Keratinocyte (primary cell): ENCODE measurements at regions not wholly inside any gene's neighbourhood (a gene's known extent, or its start where the extent isn't known, plus 50 kb on each side); places are given as distances from the start of the nearest gene placed in this dataset.

Experiments
- DNase-seq: peaks from one replicate; pipeline ENCODE4 v3.0.0-alpha.2; 2011; ENCODE audit warnings: low read depth, missing footprints, low spot score
- FAIRE-seq: peaks from 2 replicates; lab custom pipeline; 2011; peaks lifted over from hg19 to GRCh38; lab: Jason Lieb, UNC
- H2AFZ ChIP-seq: 2 replicates; pipeline ENCODE4 v1.6.0; 2012; ENCODE audit warnings: low read length, control low read depth, inconsistent platforms; ENCODE audit not compliant: control insufficient read depth
- H3K27ac ChIP-seq: 2 replicates; pipeline ENCODE4 v1.5.1; 2011; ENCODE audit warnings: low read length; ENCODE audit not compliant: control insufficient read depth, insufficient read depth
- H3K27me3 ChIP-seq: 3 replicates; pipeline ENCODE4 v1.6.0; 2011; ENCODE audit warnings: low read length; ENCODE audit not compliant: control insufficient read depth, insufficient read depth; ENCODE audit errors: extremely low read depth
- H3K36me3 ChIP-seq, 2 experiments: 2 replicates in 1 of 2; 3 replicates in 1 of 2; pipeline ENCODE4 v1.5.1; 2011; ENCODE audit warnings: low read length in 2 of 2, mild to moderate bottlenecking in 1 of 2; ENCODE audit not compliant: control insufficient read depth in 2 of 2, insufficient read depth in 2 of 2; ENCODE audit errors: extremely low read depth in 1 of 2
- H3K4me1 ChIP-seq: 3 replicates; pipeline ENCODE4 v1.5.1; 2011; ENCODE audit warnings: low read length; ENCODE audit not compliant: control insufficient read depth, insufficient read depth; ENCODE audit errors: extremely low read depth
- H3K4me2 ChIP-seq: 3 replicates; pipeline ENCODE4 v1.6.0; 2011; ENCODE audit warnings: low read depth, low read length; ENCODE audit not compliant: control insufficient read depth, insufficient read depth; ENCODE audit errors: extremely low read depth
- H3K4me3 ChIP-seq, 3 experiments: fragments of 200-600 bp in 1 of 3; sonication (generic) in 1 of 3; 2 replicates in 2 of 3; 3 replicates in 1 of 3; pipeline ENCODE4 v1.5.1; 2011 to 2016; ENCODE audit warnings: low read length in 3 of 3, mild to moderate bottlenecking in 3 of 3, control low read depth in 2 of 3, inconsistent platforms in 1 of 3, low read depth in 1 of 3, mixed read lengths in 1 of 3, mixed run types in 1 of 3, moderate library complexity in 1 of 3; ENCODE audit not compliant: control insufficient read depth in 2 of 3, insufficient read depth in 2 of 3; ENCODE audit errors: extremely low read depth in 1 of 3
- H3K79me2 ChIP-seq: 2 replicates; pipeline ENCODE4 v1.6.0; 2012; ENCODE audit warnings: low read length; ENCODE audit not compliant: control insufficient read depth, insufficient read depth
- H3K9ac ChIP-seq: 3 replicates; pipeline ENCODE4 v1.6.0; 2011; ENCODE audit warnings: low read length; ENCODE audit not compliant: control insufficient read depth, insufficient read depth; ENCODE audit errors: extremely low read depth
- H3K9me1 ChIP-seq: 3 replicates; pipeline ENCODE4 v1.6.0; 2011; ENCODE audit warnings: low read length; ENCODE audit not compliant: control insufficient read depth, insufficient read depth; ENCODE audit errors: extremely low read depth
- H3K9me3 ChIP-seq: 2 replicates; pipeline ENCODE4 v1.5.1; 2012; ENCODE audit warnings: low read depth, low read length; ENCODE audit not compliant: control insufficient read depth
- H4K20me1 ChIP-seq: 3 replicates; pipeline ENCODE4 v1.6.0; 2011; ENCODE audit warnings: low read length; ENCODE audit not compliant: control insufficient read depth, insufficient read depth; ENCODE audit errors: extremely low read depth
- EZH2 ChIP-seq: IDR thresholded peaks from one replicate; pipeline ENCODE4 v1.6.1; 2012; ENCODE audit warnings: inconsistent platforms, mild to moderate bottlenecking, low read length, moderate library complexity
- dilution Hi-C: fragments of 300-500 bp; cut with MboI; formaldehyde crosslinking; loops from one replicate; pipeline ENCODE4 v1.7.0; 2020; ENCODE audit warnings: low sequenced_read_pairs; ENCODE audit not compliant: extremely low pct_ligation_motif_present
- TF ChIP-seq, protein P1 (sequence below), 3 experiments: IDR thresholded peaks in 1 of 3; conservative IDR thresholded peaks in 1 of 3; optimal IDR thresholded peaks in 1 of 3; 2 replicates in 2 of 3; 3 replicates in 1 of 3; pipeline versions ENCODE3 to v1.5.1; 2011; ENCODE audit warnings: low read length in 3 of 3, mild to moderate bottlenecking in 3 of 3, moderate library complexity in 2 of 3, control low read depth in 1 of 3, inconsistent platforms in 1 of 3; ENCODE audit not compliant: insufficient read depth in 2 of 3; ENCODE audit errors: extremely low read depth in 1 of 3

DNA sequence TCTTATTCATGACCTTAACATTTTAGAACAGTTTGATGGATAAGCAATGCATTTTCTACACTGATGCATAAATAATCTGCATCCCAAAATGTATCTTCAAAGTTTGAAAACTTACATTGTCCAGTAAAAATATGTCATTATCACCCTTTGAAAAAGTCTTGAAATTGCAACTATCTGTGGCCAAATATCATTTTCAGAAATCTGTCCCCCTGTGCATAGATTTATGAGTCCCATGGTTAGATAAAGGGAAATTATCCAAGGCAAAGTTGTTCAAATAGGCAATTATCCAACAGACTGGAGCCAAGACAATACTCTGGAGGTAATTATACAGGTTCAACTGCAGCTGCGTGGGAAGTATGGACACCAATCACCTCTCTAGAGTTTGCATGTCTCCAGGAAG, 182.5 kb upstream of the INTU start:
- Histone ChIP-seq H3K4me2 (no peak overlapping the region), H3K79me2 (no peaks in the 10 kb centered on the region), H3K9ac (no peak overlapping the region), H3K36me3 (no peaks in the 10 kb centered on the region), H4K20me1 (no peaks in the 10 kb centered on the region), H3K4me1 (no peaks in the 10 kb centered on the region), H3K4me3 (no peak overlapping the region), H3K9me3 (no peaks in the 10 kb centered on the region), H3K27ac (no peak overlapping the region), H2AFZ (no peak overlapping the region), H3K27me3 (no peaks in the 10 kb centered on the region), H3K9me1 (no peaks in the 10 kb centered on the region)
- no peak for TF ChIP-seq EZH2
- TF ChIP-seq, protein P1, sequence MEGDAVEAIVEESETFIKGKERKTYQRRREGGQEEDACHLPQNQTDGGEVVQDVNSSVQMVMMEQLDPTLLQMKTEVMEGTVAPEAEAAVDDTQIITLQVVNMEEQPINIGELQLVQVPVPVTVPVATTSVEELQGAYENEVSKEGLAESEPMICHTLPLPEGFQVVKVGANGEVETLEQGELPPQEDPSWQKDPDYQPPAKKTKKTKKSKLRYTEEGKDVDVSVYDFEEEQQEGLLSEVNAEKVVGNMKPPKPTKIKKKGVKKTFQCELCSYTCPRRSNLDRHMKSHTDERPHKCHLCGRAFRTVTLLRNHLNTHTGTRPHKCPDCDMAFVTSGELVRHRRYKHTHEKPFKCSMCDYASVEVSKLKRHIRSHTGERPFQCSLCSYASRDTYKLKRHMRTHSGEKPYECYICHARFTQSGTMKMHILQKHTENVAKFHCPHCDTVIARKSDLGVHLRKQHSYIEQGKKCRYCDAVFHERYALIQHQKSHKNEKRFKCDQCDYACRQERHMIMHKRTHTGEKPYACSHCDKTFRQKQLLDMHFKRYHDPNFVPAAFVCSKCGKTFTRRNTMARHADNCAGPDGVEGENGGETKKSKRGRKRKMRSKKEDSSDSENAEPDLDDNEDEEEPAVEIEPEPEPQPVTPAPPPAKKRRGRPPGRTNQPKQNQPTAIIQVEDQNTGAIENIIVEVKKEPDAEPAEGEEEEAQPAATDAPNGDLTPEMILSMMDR (optimal IDR thresholded peaks at IDR 0.05 in 1 of 3, IDR thresholded peaks at IDR 0.05 in 1 of 3, conservative IDR thresholded peaks at IDR 0.05 in 1 of 3; ENCODE audit: extremely low read depth in 1 of 3, insufficient read depth in 2 of 3, low read length in 3 of 3): no peak
- dilution Hi-C loops: no loop called here
- DNase-seq: no peak
- FAIRE-seq: no peak

DNA sequence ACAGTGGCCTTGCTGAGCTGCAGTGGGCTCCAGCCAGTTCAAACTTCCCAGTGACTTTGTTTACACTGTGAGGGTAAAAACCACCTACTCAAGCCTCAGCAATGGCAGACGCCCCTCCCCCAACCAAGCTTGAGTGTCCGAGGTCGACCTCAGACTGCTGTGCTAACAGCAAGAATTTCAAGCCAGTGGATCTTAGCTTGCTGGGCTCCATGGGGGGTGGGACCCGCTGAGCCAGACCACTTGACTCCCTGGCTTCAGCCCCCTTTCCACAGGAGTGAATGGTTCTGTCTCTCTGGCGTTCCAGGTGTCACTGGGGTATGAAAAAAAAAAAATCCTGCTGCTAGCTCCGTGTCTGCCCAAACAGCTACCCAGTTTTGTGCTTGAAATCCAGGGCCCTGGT, 168.9 kb upstream of the INTU start:
- no peak for FAIRE-seq
- dilution Hi-C loops: no loop called here

More for the DNA sequence above, 168.9 kb upstream of the INTU start:
- no peaks in the 10 kb centered on the region for H3K27me3 ChIP-seq
- no peak overlapping the region for H2AFZ ChIP-seq
- H3K79me2 ChIP-seq: no peaks in the 10 kb centered on the region
- H3K9me1 ChIP-seq: no peaks in the 10 kb centered on the region
- H4K20me1 ChIP-seq: no peaks in the 10 kb centered on the region
- H3K27ac ChIP-seq: no peak overlapping the region
- DNase-seq: no peak
- no peaks in the 10 kb centered on the region for H3K4me1 ChIP-seq
- no peaks in the 10 kb centered on the region for H3K9me3 ChIP-seq
- H3K4me2 ChIP-seq: no peak overlapping the region
- TF ChIP-seq, protein P1 (optimal IDR thresholded peaks at IDR 0.05 in 1 of 3, IDR thresholded peaks at IDR 0.05 in 1 of 3, conservative IDR thresholded peaks at IDR 0.05 in 1 of 3; ENCODE audit: extremely low read depth in 1 of 3, insufficient read depth in 2 of 3, low read length in 3 of 3): no peak
- no peak for TF ChIP-seq EZH2
- no peaks in the 10 kb centered on the region for H3K36me3 ChIP-seq
- no peak overlapping the region for H3K9ac ChIP-seq
- H3K4me3 ChIP-seq: no peak overlapping the region
